ENCODE measurements at regions not wholly inside any gene's neighbourhood (a gene's known extent, or its start where the extent isn't known, plus 50 kb on each side); places are given as distances from the start of the nearest gene placed in this dataset.

DNA sequence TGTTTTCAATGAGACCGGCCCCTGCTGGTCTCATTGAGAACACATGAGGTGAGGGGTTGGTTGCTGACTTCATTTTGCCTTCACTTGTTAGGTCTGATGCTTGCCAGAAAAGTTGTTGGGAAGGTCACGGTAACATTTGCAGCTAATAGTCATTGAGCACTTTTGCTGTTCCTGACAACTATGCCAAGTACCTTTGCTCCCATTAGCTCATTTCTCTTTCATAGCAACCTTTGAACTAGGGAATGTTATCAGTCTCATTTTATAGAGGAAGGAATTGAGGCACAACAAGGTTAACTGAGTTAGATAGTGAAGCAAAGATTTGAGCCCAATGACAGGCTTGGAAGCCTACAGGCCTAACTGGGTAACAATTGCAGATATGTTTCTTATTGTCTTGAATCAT is 195.4 kb upstream of the LARGE1 start:
- TF ChIP-seq SOX15 (CRISPR knock-in tag; IDR thresholded peaks at IDR 0.05), result no peak
- TF ChIP-seq NFYB (CRISPR knock-in tag; conservative IDR thresholded peaks at IDR 0.05; ENCODE audit: low read depth), result no peak
- no peak for TF ChIP-seq CTCF (IDR thresholded peaks at IDR 0.05)
- TF ChIP-seq GTF2I (CRISPR knock-in tag; conservative IDR thresholded peaks at IDR 0.05), result no peak
- no peak for TF ChIP-seq TEAD4 (CRISPR knock-in tag; IDR thresholded peaks at IDR 0.05)
- TF ChIP-seq, protein P1, sequence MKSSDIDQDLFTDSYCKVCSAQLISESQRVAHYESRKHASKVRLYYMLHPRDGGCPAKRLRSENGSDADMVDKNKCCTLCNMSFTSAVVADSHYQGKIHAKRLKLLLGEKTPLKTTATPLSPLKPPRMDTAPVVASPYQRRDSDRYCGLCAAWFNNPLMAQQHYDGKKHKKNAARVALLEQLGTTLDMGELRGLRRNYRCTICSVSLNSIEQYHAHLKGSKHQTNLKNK (CRISPR knock-in tag; IDR thresholded peaks at IDR 0.05), result no peak
- TF ChIP-seq, protein P2, sequence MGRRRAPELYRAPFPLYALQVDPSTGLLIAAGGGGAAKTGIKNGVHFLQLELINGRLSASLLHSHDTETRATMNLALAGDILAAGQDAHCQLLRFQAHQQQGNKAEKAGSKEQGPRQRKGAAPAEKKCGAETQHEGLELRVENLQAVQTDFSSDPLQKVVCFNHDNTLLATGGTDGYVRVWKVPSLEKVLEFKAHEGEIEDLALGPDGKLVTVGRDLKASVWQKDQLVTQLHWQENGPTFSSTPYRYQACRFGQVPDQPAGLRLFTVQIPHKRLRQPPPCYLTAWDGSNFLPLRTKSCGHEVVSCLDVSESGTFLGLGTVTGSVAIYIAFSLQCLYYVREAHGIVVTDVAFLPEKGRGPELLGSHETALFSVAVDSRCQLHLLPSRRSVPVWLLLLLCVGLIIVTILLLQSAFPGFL (CRISPR knock-in tag; IDR thresholded peaks at IDR 0.05; ENCODE audit: borderline replicate concordance), result no peak
- TF ChIP-seq NR2C2 (CRISPR knock-in tag; IDR thresholded peaks at IDR 0.05), result no peak

All from WTC11 (cell line).